ENCODE measurements at regions not wholly inside any gene's neighbourhood (a gene's known extent, or its start where the extent isn't known, plus 50 kb on each side); places are given as distances from the start of the nearest gene placed in this dataset.

DNA sequence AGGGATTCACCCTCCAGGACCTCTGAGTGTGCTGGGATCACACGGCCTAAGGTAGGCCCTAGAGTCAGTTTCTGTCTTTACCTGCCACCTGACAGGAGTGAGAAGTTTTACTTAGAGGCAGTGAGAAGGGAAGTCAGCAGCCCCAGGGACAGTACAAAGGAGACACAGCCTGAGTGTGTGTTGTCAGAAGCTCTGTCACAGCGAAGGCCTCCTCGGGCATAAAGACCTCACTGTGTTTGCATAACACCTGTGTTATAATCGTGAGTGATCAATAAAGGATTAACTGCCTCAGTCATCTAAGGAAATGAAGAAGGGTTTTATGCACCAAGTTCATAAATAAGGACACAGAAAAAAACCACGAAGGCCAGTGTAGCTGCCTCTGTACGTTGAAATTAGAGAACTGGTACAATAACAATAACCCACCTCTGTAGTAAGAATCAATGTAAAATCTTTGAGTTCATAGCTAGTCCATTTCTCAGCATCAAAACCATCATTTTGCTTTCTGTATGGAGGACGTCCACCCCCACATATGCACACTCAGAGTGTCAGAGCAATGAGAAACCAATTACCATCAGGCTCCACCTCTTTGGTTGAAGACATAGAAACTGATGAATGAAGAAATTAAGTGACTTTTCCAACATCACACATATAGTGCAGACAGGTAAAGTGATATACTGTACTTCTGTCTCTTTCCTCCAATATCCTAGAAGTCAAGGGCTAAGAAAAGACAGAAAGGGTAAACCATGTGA is 159.3 kb downstream of the DAD1 start:
- H3K27ac ChIP-seq, result no peak overlapping the region
- no peak for TF ChIP-seq CTCF (IDR thresholded peaks at IDR 0.05)
- no peak overlapping the region for H3K4me3 ChIP-seq
- DNase-seq (ENCODE audit: low spot score), result no peak

GRCh38 chr14:22428700-22429291 is 160.2 kb downstream of the DAD1 start:
- no peak overlapping the region for H3K4me3 ChIP-seq
- no peak for TF ChIP-seq CTCF (IDR thresholded peaks at IDR 0.05)
- H3K27ac ChIP-seq, result no peak overlapping the region
- no peak for DNase-seq (ENCODE audit: low spot score)

DNA sequence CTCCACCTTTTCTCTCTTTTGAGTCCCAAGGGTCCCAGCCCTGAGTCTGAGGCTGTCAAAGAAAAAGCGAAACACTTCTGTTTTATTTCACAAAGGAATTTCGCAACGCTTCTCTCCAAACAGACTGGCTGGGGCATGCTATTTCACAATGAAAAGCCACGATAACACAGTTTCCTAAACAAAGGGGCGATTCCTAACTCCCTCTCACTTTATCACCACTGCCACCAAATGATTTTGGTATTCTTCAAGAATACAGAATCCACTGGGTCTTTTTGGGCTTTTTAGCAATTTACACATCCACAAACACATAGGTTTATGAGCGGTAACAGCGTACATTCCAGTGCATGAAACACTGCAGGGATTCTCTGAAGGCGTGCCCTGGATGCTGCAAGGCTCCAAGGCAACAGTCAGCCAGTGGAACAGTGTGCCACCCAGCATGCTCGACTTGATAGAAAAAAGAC is 161.2 kb downstream of the DAD1 start:
- no peak for DNase-seq (ENCODE audit: low spot score)
- no peak for TF ChIP-seq CTCF (IDR thresholded peaks at IDR 0.05)
- H3K4me3 ChIP-seq, result peak overlapping the region; percentile 47
- peak overlapping the region in 1 of 2 donors; percentile 59 for H3K27ac ChIP-seq

DNA sequence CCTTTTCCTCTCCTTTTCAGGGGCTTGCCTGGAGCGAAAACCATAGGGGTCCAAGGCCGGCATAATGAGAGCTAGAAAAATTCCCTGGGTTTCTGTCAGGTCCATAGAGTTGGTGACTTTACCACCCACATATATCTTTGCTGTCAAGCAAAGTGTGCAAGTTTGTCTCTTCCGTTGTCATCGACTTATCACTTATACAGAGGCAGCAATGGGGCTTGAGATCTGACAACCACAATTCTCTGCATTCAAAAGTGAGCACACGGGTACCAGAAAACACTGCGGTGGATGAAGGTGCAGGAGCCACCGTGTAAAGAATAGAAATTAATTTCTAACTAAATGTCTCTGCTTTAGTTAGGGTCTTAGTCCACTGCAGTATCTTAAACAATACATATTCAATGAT is 162.3 kb downstream of the DAD1 start:
- H3K27ac ChIP-seq, result no peak overlapping the region
- no peak overlapping the region for H3K4me3 ChIP-seq

DNA sequence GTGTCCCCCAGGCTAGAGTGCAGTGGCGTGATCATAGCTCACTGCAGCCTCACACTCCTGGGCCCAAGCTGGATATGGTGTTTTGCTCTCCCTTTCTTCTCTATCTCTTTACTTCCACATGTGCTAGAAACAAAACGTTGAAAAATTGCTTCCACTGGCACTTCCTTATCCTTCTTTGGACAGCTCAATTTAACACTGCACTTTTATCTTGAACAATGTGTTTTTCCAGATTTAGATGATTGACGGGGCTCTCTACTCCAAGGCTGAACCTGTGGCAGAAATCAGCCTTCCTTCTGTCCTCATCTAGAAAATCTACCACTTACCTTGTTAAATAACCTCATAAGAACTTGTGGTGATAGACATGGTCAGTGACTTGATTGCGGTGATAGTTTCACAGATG is 165.1 kb downstream of the DAD1 start:
- TF ChIP-seq CTCF (IDR thresholded peaks at IDR 0.05), result no peak
- DNase-seq (ENCODE audit: low spot score), result no peak
- H3K27ac ChIP-seq, result no peak overlapping the region
- no peak overlapping the region for H3K4me3 ChIP-seq

More for the DNA sequence above, 162.3 kb downstream of the DAD1 start:
- TF ChIP-seq CTCF (IDR thresholded peaks at IDR 0.05), result no peak
- DNase-seq (ENCODE audit: low spot score), result no peak

DNA sequence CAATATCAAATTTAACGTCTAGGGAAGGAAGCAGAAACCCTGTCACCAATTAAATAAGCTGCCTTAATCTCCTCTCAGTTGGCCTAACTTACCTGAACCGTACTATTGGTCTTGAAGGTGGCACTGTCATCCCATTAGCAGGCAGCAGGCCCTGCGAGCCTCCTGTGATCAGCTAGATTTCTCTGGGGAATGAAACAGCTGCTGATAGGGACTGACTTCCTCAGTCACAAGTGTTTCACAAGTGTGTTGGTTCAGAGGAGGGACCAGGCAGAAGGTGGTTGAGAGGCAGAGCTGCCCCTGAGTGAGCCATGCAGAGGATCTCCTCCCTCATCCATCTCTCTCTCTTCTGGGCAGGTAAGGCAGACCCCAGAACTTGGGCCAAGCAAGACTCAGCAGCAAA is 166.8 kb downstream of the DAD1 start:
- Histone ChIP-seq H3K27ac (no peak overlapping the region), H3K4me3 (no peak overlapping the region)
- no peak for TF ChIP-seq CTCF (IDR thresholded peaks at IDR 0.05)
- DNase-seq (ENCODE audit: low spot score), result no peak
